ENCODE measurements at regions not wholly inside any gene's neighbourhood (a gene's known extent, or its start where the extent isn't known, plus 50 kb on each side); places are given as distances from the start of the nearest gene placed in this dataset.

DNA sequence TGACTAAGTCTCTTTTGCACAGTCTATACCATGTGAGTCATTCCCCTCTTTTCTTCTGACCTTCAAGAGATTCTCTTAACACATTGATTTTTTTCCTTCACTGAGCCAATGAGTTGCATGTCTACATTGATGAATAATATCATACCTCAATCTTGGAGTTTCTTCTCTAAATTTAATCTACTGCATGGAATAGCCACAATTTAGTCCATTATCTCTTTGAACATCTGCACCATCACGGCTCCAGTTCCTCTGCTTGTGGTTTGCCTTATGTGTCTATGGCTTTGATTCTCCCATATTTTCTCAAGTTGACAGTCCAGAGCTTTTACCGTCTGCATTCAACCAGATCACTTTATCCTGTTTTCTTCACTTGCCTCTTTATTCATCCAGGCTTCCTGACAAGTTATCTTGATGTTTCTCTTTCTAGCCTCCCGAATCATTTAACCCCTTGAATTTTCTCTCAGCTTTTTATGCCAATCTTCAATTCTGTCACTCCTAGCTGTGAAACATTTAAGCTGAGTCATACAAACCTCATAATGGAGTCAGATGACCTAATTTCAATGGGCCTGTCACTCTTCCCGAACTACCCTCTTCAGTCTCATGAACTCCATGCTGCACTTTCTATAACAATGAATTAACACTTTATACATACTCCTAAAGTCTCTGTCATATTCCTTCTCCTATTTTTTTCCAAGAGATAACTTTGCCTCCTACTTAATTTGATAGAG, 222.3 kb downstream of the CPE start:
- no peak for FAIRE-seq
- no peak overlapping the region for H3K4me3 ChIP-seq
- TF ChIP-seq, protein P1, sequence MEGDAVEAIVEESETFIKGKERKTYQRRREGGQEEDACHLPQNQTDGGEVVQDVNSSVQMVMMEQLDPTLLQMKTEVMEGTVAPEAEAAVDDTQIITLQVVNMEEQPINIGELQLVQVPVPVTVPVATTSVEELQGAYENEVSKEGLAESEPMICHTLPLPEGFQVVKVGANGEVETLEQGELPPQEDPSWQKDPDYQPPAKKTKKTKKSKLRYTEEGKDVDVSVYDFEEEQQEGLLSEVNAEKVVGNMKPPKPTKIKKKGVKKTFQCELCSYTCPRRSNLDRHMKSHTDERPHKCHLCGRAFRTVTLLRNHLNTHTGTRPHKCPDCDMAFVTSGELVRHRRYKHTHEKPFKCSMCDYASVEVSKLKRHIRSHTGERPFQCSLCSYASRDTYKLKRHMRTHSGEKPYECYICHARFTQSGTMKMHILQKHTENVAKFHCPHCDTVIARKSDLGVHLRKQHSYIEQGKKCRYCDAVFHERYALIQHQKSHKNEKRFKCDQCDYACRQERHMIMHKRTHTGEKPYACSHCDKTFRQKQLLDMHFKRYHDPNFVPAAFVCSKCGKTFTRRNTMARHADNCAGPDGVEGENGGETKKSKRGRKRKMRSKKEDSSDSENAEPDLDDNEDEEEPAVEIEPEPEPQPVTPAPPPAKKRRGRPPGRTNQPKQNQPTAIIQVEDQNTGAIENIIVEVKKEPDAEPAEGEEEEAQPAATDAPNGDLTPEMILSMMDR (IDR thresholded peaks at IDR 0.05): no peak
- H3K36me3 ChIP-seq: no peaks in the 10 kb centered on the region
- H3K27me3 ChIP-seq: no peaks in the 10 kb centered on the region
- H3K4me1 ChIP-seq: no peaks in the 10 kb centered on the region
- 74 to 85% methylated on average over 4 of the region's 4 CpGs for WGBS, 2 donors
- no peak for DNase-seq
- H3K9me3 ChIP-seq: no peaks in the 10 kb centered on the region
- intact Hi-C loops (cut with DNase I): no loop called here
- H3K27ac ChIP-seq: no peak overlapping the region
- ATAC-seq: no peak

DNA sequence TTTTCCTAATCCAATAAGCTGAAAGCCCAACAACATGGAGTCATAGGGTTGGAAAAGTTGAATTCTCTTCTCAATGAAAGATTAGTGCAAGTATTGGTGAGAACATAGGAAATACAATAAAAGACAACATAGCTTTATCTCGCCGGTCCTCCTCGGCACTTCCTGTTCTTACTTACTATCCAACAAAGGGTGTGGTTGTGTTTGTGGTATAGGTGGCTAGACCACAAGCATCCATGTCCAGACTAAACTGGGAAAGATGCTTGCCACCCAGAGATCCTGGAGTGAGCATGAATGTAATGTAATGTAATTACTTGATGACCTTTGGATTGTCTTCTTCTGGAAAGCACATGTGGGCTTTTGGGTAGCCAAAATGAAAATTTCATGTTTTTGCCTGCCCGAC, 223.8 kb downstream of the CPE start:
- ATAC-seq: no peak
- H3K27ac ChIP-seq: no peak overlapping the region
- DNase-seq: no peak
- 83% methylated on average over 4 of the region's 4 CpGs for WGBS, 2 donors
- H3K9me3 ChIP-seq: no peaks in the 10 kb centered on the region
- intact Hi-C loops (cut with DNase I): no loop called here
- H3K27me3 ChIP-seq: no peaks in the 10 kb centered on the region
- H3K4me3 ChIP-seq: no peak overlapping the region
- FAIRE-seq: no peak
- TF ChIP-seq, protein P1 (IDR thresholded peaks at IDR 0.05): no peak
- no peaks in the 10 kb centered on the region for H3K36me3 ChIP-seq
- H3K4me1 ChIP-seq: no peaks in the 10 kb centered on the region

DNA sequence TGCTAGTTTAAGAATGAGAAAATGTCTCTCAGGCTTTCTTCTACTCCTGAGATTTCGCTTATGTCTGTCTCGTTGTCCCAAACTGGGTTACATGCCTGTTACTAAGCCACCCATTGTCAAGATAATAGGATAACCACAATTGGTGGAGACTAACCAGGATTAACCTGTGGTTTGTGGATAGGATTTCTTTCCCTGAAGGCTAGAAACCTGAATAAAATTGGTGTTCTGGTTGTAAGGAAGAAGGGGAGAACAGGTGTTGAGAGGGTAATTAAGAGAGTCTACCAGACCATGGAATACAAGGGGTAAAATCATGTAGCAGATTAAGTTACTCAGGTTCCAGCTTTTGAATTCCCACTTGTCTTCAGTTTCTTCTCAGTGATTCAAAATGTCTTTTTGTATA, 225.4 kb downstream of the CPE start:
- Histone ChIP-seq H3K9me3 (no peaks in the 10 kb centered on the region), H3K4me3 (no peak overlapping the region), H3K27me3 (no peaks in the 10 kb centered on the region), H3K4me1 (no peaks in the 10 kb centered on the region), H3K36me3 (no peaks in the 10 kb centered on the region), H3K27ac (no peak overlapping the region)
- ATAC-seq: no peak
- DNase-seq: no peak
- FAIRE-seq: no peak
- 89 to 90% methylated on average over 2 of the region's 2 CpGs for WGBS, 2 donors
- TF ChIP-seq, protein P1 (IDR thresholded peaks at IDR 0.05): no peak
- intact Hi-C loops (cut with DNase I): no loop called here

DNA sequence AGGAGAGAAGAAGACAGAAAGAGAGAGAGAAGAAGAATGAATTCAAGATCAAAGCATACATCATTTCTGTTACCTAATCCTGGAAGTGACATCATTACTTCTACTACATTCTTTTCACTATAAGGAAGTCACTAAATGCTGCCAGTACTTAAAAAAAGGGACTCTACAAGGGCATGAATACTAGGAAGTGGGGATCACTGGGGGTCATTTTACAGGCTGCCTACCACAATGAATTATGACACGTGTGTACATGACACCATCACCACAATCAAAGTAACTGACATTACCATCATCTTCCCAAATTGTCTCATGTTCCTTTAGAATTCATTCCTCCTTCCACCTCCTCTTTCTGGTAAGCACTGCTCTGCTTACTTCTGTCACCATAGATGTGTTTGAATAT, 227.0 kb downstream of the CPE start:
- no peaks in the 10 kb centered on the region for H3K4me1 ChIP-seq
- no peaks in the 10 kb centered on the region for H3K9me3 ChIP-seq
- no peaks in the 10 kb centered on the region for H3K36me3 ChIP-seq
- H3K27me3 ChIP-seq: no peaks in the 10 kb centered on the region
- intact Hi-C loops (cut with DNase I): no loop called here
- no peak overlapping the region for H3K4me3 ChIP-seq
- TF ChIP-seq, protein P1 (IDR thresholded peaks at IDR 0.05): no peak
- H3K27ac ChIP-seq: no peak overlapping the region
- no peak for FAIRE-seq
- WGBS, 2 donors: 64 to 74% methylated on average over 1 of the region's 1 CpG
- no peak for DNase-seq
- ATAC-seq: no peak

DNA sequence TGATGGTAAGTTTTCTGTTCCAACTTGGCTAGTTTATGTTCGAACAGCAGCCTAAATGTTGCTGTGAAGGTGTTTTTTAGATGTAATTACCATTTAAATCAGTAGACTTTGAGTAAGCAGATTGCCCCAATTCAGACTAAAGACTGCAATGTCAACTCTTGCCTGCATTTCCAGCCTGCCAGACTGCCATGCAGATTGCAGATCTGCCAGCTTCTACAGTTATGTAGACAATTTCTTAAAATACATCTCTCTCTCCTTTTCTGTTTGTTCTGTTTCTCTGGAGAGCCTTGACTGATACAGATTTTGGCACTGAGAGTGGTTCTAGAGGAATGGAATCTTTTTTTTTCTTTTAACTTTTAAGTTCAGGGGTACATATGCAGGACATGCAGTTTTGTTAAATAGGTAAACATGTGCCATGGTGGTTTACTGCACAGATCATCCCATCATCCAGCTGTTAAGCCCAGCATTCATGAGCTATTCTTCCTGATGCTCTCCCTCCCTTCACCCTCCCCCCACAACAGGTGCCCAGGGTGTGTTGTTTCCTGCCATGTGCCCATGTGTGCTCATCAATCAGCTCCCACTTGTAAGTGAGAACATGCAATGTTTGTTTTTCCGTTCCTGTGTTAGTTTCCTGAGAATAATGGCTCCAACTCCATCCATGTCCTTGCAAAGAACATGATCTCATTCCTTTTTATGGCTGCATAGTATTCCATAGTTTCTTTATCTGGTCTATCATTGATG, 227.8 kb downstream of the CPE start:
- WGBS, 2 donors: 56 to 65% methylated on average over 2 of the region's 2 CpGs
- H3K27me3 ChIP-seq: no peaks in the 10 kb centered on the region
- no peak overlapping the region for H3K4me3 ChIP-seq
- intact Hi-C loops (cut with DNase I): no loop called here
- TF ChIP-seq, protein P1 (IDR thresholded peaks at IDR 0.05): no peak
- DNase-seq (no peak), FAIRE-seq (no peak), ATAC-seq (no peak)
- no peaks in the 10 kb centered on the region for H3K9me3 ChIP-seq
- H3K36me3 ChIP-seq: no peaks in the 10 kb centered on the region
- H3K4me1 ChIP-seq: no peaks in the 10 kb centered on the region
- no peak overlapping the region for H3K27ac ChIP-seq

Data from pancreas (tissue), 10 donors.